H1 (cell line): ENCODE measurements at regions not wholly inside any gene's neighbourhood (a gene's known extent, or its start where the extent isn't known, plus 50 kb on each side); places are given as distances from the start of the nearest gene placed in this dataset.

ENCODE experiments used
- GABPA ChIP-seq: IDR thresholded peaks from 2 replicates; pipeline ENCODE4 v1.6.1; 2011; ENCODE audit warnings: mild to moderate bottlenecking, low read length, moderate library complexity, borderline replicate concordance; ENCODE audit not compliant: insufficient read depth
- MAFK ChIP-seq: IDR thresholded peaks from 2 replicates; pipeline ENCODE4 v1.6.1; 2012; ENCODE audit warnings: low read depth, mild to moderate bottlenecking, improper control_type of control experiment, low read length
- TF ChIP-seq, protein P1 (sequence below): IDR thresholded peaks from 2 replicates; pipeline ENCODE4 v1.6.1; 2011; ENCODE audit warnings: low read depth, mild to moderate bottlenecking, low read length; ENCODE audit not compliant: insufficient read depth

DNA sequence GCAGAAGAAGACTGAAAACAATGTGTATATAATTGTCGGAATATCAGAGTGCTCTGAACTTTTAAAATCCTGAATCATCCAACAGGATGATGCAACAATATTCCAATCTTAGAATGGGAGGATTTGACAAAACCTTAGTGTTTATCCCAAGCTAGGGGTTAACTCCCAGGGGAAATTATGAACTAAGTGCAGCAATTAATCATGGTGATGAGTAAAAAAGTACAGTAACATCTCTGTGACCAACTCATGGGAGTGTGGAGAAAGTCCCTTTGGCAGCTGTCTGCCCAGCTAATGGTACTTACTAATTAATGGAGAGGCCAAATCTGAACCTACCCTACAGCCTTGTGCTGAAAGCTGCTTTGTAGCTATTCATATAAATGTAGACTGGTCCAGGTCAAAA is 257.6 kb upstream of the DDX53 start (continued):
- no peak for TF ChIP-seq GABPA
- no peak for TF ChIP-seq MAFK
- TF ChIP-seq, protein P1, sequence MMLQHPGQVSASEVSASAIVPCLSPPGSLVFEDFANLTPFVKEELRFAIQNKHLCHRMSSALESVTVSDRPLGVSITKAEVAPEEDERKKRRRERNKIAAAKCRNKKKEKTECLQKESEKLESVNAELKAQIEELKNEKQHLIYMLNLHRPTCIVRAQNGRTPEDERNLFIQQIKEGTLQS: no peak
